Epithelial cell of esophagus (primary cell): ENCODE measurements at regions not wholly inside any gene's neighbourhood (a gene's known extent, or its start where the extent isn't known, plus 50 kb on each side); places are given as distances from the start of the nearest gene placed in this dataset.

Source experiments
- DNase-seq: peaks from one replicate; pipeline ENCODE4 v3.0.0; 2010; ENCODE audit warnings: low read depth
- H3K4me3 ChIP-seq: 2 replicates; pipeline ENCODE4 v1.5.1; 2011; ENCODE audit warnings: mild to moderate bottlenecking, low read length, control low read depth
- CTCF ChIP-seq: IDR thresholded peaks from 2 replicates; pipeline ENCODE4 v1.5.1; 2011; ENCODE audit warnings: low read depth, mild to moderate bottlenecking, low read length, control low read depth, inconsistent platforms; ENCODE audit not compliant: insufficient read depth; ENCODE audit errors: missing control alignments

DNA sequence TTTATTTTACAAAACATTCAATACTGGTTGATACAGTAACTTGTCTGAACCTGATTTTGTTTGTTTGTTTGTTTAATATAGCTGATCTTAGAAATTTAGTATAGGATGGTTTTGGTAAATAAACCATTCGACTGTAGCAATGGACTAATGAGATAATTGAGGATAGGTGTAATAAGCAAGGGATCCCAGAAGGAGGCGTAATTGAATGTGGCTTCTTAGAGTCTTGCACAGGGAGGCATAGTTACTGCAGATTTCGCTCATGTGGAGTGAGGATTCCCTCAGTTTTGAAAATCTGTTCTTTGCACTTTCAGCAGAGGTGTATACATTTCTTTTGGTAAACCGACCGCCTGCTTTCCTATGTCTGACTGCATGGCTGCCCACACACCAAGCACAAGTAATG is 709.6 kb downstream of the SOCS6 start:
- no peak overlapping the region for H3K4me3 ChIP-seq
- no peak for TF ChIP-seq CTCF
- no peak for DNase-seq

- no peak for DNase-seq
- H3K4me3 ChIP-seq: no peak overlapping the region
- TF ChIP-seq CTCF: no peak
Observed at GRCh38 chr18:70994116-70994515, 705.3 kb downstream of the SOCS6 start.

GRCh38 chr18:70991577-70991976 is 702.7 kb downstream of the SOCS6 start:
- no peak for DNase-seq
- no peak for TF ChIP-seq CTCF
- H3K4me3 ChIP-seq: no peak overlapping the region

DNA sequence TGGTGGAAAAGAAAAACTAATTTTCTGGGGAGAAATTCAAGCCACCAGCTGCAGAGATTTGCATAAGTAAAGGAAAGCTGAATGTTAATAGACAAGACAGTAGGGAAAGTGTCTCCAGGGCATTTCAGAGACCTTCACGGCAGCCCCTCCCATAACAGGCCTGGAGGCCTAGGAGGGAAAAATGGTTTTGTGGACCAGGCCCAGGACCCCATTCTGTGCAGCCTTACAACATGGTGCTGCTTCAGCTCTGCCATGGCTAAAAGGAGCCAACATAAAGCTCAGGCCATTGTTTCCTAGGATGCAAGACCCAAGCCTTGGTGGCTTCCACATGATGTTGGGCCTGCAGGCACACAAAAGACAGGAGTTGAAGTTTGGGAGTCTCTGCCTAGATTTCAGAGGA is 697.1 kb downstream of the SOCS6 start:
- no peak overlapping the region for H3K4me3 ChIP-seq
- no peak for TF ChIP-seq CTCF
- DNase-seq: no peak

DNA sequence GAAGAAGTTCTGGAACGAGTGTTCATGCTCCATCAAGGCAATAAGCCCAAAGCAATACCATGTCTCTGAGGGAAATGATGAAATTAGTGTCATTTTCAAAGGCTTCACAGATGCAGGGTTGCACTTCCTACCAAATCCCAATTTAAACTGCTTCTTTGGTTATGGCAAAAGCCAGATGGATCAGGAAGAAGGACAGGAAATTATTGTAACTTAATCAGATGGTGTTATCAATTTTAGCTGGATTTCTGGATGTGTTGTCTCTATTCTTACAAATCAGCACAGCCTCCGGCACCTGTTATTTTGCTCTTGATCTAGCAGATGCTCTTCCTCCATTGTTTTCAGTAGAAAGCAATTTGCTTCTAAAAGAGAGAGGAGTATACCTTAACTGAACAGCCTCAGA is 693.4 kb downstream of the SOCS6 start:
- H3K4me3 ChIP-seq: no peak overlapping the region
- no peak for TF ChIP-seq CTCF
- no peak for DNase-seq

DNA sequence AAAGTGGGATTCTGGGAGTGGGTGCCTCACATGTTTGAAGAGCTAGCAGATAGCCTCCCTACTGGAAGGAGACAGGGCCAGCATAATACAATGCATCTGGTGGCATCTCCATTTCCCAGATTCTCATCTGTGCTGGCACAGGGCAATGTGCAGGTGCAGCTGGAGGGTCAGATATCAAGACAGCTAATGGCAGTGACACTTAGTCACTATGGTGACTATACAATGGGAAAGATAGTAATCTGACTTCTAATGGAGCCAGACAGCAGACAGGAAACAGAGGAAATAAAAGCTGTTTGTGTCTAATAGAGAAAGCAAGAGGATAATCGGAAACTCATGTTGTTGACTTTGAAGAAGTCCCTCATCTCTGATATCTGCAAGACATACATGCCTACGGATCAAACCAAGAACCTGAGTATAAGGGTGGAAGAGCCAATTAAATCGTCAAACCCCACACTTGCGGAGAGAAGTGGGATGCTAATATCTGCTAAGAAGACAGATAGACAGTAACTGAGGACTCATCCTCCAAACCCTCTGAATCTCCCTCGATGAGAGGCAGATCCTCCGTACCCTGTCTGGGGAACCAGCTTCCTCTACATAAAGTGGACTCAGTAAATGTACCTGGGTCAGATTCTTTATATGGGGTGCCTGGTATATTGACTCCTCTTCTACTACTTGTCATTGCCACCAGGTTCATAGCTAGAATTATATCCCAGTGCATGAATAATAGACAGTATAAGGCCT is 692.7 kb downstream of the SOCS6 start:
- DNase-seq: no peak
- no peak for TF ChIP-seq CTCF
- no peak overlapping the region for H3K4me3 ChIP-seq

- no peak overlapping the region for H3K4me3 ChIP-seq
- no peak for DNase-seq
- TF ChIP-seq CTCF: no peak
Observed at GRCh38 chr18:70973626-70974025, 684.8 kb downstream of the SOCS6 start.
